ENCODE measurements at regions not wholly inside any gene's neighbourhood (a gene's known extent, or its start where the extent isn't known, plus 50 kb on each side); places are given as distances from the start of the nearest gene placed in this dataset.

GRCh38 chr12:28954333-28954732 lies 194.7 kb upstream of the FAR2 start:
- TF ChIP-seq CTCF (conservative IDR thresholded peaks at IDR 0.05; ENCODE audit: low read depth, low read length) (no peak), EZH2 (IDR thresholded peaks at IDR 0.05; ENCODE audit: borderline replicate concordance, low read depth, low read length, poor library complexity, severe bottlenecking) (no peak)
